ENCODE measurements at regions not wholly inside any gene's neighbourhood (a gene's known extent, or its start where the extent isn't known, plus 50 kb on each side); places are given as distances from the start of the nearest gene placed in this dataset.
"Not testable (repeated sequence)": the region's sequence is repeated elsewhere in the genome, so short reads cannot be mapped to it uniquely, and the experiment has no call there.

- not testable (repeated sequence) for FAIRE-seq; DNase-seq (ENCODE audit: low read depth); H3K4me3 ChIP-seq (ENCODE audit: low read depth, low read length)
Observed at GRCh38 chr9:41783070-41783810, 346.0 kb downstream of the CNTNAP3B start.

DNA sequence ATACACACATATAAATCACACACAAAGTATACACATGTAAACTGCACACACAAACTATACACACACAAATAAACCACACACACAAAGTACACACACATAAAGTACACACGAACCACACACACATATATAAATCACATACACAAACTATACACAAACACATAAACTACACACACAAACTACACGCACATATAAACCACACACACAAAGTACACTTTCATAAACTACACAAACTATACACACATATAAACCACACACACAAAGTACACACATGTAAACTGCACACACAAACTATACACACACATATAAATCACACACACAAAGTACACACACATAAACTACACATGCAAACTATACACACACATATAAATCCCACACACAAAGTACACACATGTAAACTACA is 347.3 kb downstream of the CNTNAP3B start:
- H3K36me3 ChIP-seq (ENCODE audit: control insufficient read depth, insufficient read depth, low read length); DNase-seq (ENCODE audit: low read depth); H3K27me3 ChIP-seq (ENCODE audit: control insufficient read depth, insufficient read depth, low read length); FAIRE-seq; H3K4me3 ChIP-seq (ENCODE audit: low read depth, low read length): not testable (repeated sequence)

More at GRCh38 chr9:41783070-41783810, 346.0 kb downstream of the CNTNAP3B start:
- not testable (repeated sequence) for H3K27me3 ChIP-seq (ENCODE audit: control insufficient read depth, insufficient read depth, low read length); H3K36me3 ChIP-seq (ENCODE audit: control insufficient read depth, insufficient read depth, low read length)

GRCh38 chr9:41779897-41780406 is 349.3 kb downstream of the CNTNAP3B start:
- H3K27me3 ChIP-seq (ENCODE audit: control insufficient read depth, insufficient read depth, low read length); FAIRE-seq; DNase-seq (ENCODE audit: low read depth): not testable (repeated sequence)

GRCh38 chr9:41779192-41779591 is 350.0 kb downstream of the CNTNAP3B start:
- H3K36me3 ChIP-seq (ENCODE audit: control insufficient read depth, insufficient read depth, low read length); FAIRE-seq; H3K27me3 ChIP-seq (ENCODE audit: control insufficient read depth, insufficient read depth, low read length); DNase-seq (ENCODE audit: low read depth); H3K4me3 ChIP-seq (ENCODE audit: low read depth, low read length): not testable (repeated sequence)

More at GRCh38 chr9:41779897-41780406, 349.3 kb downstream of the CNTNAP3B start:
- not testable (repeated sequence) for H3K4me3 ChIP-seq (ENCODE audit: low read depth, low read length); H3K36me3 ChIP-seq (ENCODE audit: control insufficient read depth, insufficient read depth, low read length)

DNA sequence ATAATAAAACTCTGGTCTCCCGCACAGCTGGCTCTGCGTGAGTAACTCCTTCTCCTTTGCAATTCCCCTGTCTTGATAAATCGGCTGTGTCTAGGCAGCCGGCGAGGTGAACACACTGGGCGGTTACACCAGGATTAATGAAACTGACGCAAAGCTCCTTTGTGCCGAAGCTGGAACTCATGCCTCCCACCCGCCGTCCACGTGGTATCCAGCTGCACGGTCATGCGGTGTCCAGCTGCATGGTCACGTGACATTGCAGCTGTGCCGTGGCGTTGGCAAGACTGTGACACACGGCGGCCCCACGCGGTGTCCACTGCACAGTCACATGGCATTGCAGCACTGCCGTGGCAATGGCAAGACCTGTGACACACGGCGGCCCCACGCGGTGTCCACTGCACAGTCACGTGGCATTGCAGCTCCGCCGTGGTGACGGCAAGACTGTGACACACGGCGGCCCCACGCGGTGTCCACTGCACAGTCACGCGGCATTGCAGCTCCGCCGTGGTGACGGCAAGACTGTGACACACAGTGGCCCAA is 350.6 kb downstream of the CNTNAP3B start:
- not testable (repeated sequence) for DNase-seq (ENCODE audit: low read depth); FAIRE-seq; H3K27me3 ChIP-seq (ENCODE audit: control insufficient read depth, insufficient read depth, low read length); H3K36me3 ChIP-seq (ENCODE audit: control insufficient read depth, insufficient read depth, low read length); H3K4me3 ChIP-seq (ENCODE audit: low read depth, low read length)

- not testable (repeated sequence) for H3K27me3 ChIP-seq (ENCODE audit: control insufficient read depth, insufficient read depth, low read length); H3K4me3 ChIP-seq (ENCODE audit: low read depth, low read length); FAIRE-seq; DNase-seq (ENCODE audit: low read depth); H3K36me3 ChIP-seq (ENCODE audit: control insufficient read depth, insufficient read depth, low read length)
Observed at GRCh38 chr9:41777536-41777935, 351.7 kb downstream of the CNTNAP3B start.

GRCh38 chr9:41772541-41772940 is 356.7 kb downstream of the CNTNAP3B start:
- not testable (repeated sequence) for FAIRE-seq; H3K27me3 ChIP-seq (ENCODE audit: control insufficient read depth, insufficient read depth, low read length); H3K4me3 ChIP-seq (ENCODE audit: low read depth, low read length); DNase-seq (ENCODE audit: low read depth); H3K36me3 ChIP-seq (ENCODE audit: control insufficient read depth, insufficient read depth, low read length)

DNA sequence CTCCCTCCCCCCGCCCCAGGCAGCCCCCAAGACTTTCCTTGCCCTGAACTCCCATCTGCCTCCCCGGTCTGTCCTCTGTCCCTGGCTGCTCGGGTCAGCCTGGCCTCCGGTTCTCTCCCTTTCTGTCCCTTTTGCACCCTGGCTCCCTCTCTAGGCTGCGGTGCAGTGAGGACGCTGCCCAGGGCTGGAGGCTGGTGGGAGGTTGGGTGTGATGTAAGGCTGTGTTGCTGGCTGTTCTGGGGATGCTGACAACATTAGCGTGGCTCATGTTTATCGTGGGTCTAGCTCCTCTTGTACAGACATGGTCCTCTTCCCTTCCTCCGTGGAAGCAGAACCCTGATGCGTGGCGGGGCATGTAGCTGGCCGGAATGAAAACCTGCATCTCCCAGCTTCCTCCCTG is 357.5 kb downstream of the CNTNAP3B start:
- H3K4me3 ChIP-seq (ENCODE audit: low read depth, low read length); DNase-seq (ENCODE audit: low read depth); H3K27me3 ChIP-seq (ENCODE audit: control insufficient read depth, insufficient read depth, low read length); FAIRE-seq; H3K36me3 ChIP-seq (ENCODE audit: control insufficient read depth, insufficient read depth, low read length): not testable (repeated sequence)

GRCh38 chr9:41754822-41755221 is 374.4 kb downstream of the CNTNAP3B start:
- not testable (repeated sequence) for H3K27me3 ChIP-seq (ENCODE audit: control insufficient read depth, insufficient read depth, low read length); H3K36me3 ChIP-seq (ENCODE audit: control insufficient read depth, insufficient read depth, low read length); DNase-seq (ENCODE audit: low read depth); FAIRE-seq; H3K4me3 ChIP-seq (ENCODE audit: low read depth, low read length)

DNA sequence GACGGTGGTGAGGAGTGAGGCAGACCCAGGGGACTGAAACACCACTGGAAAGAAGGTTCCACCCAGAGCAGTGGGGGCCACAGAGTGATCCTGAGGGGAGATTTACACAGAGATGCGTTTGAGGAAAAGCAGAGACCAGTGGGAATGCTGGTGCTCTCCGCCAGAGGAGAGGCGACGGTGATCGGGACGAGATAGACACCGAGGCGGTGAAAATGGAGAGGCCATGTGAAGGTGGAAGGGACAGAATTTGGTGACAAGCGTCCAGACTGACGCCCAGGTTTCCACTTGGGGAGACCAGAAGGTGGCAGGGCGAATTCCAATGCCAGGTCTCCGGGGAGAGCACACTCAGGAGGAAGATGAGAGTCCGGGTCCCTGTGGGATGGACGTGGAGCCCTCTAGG is 374.8 kb downstream of the CNTNAP3B start:
- H3K36me3 ChIP-seq (ENCODE audit: control insufficient read depth, insufficient read depth, low read length); FAIRE-seq; DNase-seq (ENCODE audit: low read depth); H3K27me3 ChIP-seq (ENCODE audit: control insufficient read depth, insufficient read depth, low read length); H3K4me3 ChIP-seq (ENCODE audit: low read depth, low read length): not testable (repeated sequence)

DNA sequence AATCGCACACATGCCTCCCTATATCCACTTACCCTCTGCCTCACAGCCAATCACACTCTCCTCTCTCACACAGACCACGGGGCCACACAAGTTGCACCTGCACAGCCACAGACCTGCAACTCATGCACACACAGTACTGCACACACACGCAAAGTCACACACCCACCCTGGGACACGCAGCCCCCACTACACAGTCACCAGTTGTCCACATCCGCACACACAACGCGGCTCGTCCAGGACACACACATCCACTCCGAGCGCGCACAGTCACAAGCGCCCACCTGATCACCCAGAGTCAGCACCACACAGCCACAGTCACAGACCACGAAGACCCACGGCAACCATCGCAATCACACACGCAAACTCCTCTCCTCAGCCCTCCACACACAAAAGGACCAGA is 387.3 kb downstream of the CNTNAP3B start:
- DNase-seq (ENCODE audit: low read depth); H3K4me3 ChIP-seq (ENCODE audit: low read depth, low read length); H3K36me3 ChIP-seq (ENCODE audit: control insufficient read depth, insufficient read depth, low read length); FAIRE-seq; H3K27me3 ChIP-seq (ENCODE audit: control insufficient read depth, insufficient read depth, low read length): not testable (repeated sequence)

- not testable (repeated sequence) for FAIRE-seq; H3K36me3 ChIP-seq (ENCODE audit: control insufficient read depth, insufficient read depth, low read length); DNase-seq (ENCODE audit: low read depth); H3K4me3 ChIP-seq (ENCODE audit: low read depth, low read length); H3K27me3 ChIP-seq (ENCODE audit: control insufficient read depth, insufficient read depth, low read length)
Observed at GRCh38 chr9:41741173-41741572, 388.1 kb downstream of the CNTNAP3B start.

- not testable (repeated sequence) for H3K4me3 ChIP-seq (ENCODE audit: low read depth, low read length); H3K36me3 ChIP-seq (ENCODE audit: control insufficient read depth, insufficient read depth, low read length); FAIRE-seq; H3K27me3 ChIP-seq (ENCODE audit: control insufficient read depth, insufficient read depth, low read length); DNase-seq (ENCODE audit: low read depth)
Observed at GRCh38 chr9:41738681-41739080, 390.5 kb downstream of the CNTNAP3B start.

- H3K27me3 ChIP-seq (ENCODE audit: control insufficient read depth, insufficient read depth, low read length); H3K36me3 ChIP-seq (ENCODE audit: control insufficient read depth, insufficient read depth, low read length); H3K4me3 ChIP-seq (ENCODE audit: low read depth, low read length); FAIRE-seq; DNase-seq (ENCODE audit: low read depth): not testable (repeated sequence)
Observed at GRCh38 chr9:41699190-41699589, 430.0 kb downstream of the CNTNAP3B start.

DNA sequence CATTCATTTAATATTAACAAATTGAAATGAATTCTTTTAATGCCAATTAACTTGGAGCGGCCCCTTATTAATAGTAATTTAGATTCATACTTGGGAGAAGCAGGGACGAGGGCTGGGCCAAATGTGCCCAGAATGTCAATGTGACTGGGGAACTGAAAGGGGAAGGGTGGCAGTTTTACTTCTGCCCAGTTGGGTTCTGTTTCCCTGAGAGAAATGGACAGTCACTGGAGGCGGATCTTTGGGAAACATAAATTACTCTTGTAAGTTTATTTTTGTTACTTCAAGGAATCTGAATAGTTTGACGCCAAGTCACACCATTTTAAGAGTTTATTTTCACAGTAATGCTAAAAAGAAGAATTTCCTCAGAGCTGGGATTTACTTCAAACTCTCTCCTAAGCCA is 432.1 kb downstream of the CNTNAP3B start:
- DNase-seq (ENCODE audit: low read depth); H3K36me3 ChIP-seq (ENCODE audit: control insufficient read depth, insufficient read depth, low read length); H3K27me3 ChIP-seq (ENCODE audit: control insufficient read depth, insufficient read depth, low read length); FAIRE-seq; H3K4me3 ChIP-seq (ENCODE audit: low read depth, low read length): not testable (repeated sequence)
